SK-N-SH treated with all-trans-retinoic acid at 6 μM for 48 hours (cell line): ENCODE measurements at regions not wholly inside any gene's neighbourhood (a gene's known extent, or its start where the extent isn't known, plus 50 kb on each side); places are given as distances from the start of the nearest gene placed in this dataset.

ENCODE experiments used
- ARNTL ChIP-seq: fragments of 450-650 bp; formaldehyde crosslinking; IDR thresholded peaks from 2 replicates; pipeline ENCODE4 v1.5.0; 2020; ENCODE audit warnings: low read depth, mild to moderate bottlenecking, moderate library complexity, borderline replicate concordance
- GLIS3 ChIP-seq: fragments of 250-450 bp; sonication (Bioruptor Pico); IDR thresholded peaks from 2 replicates; pipeline ENCODE4 v1.5.0; 2020; ENCODE audit warnings: mild to moderate bottlenecking, moderate library complexity
- ISL1 ChIP-seq: fragments of 250-450 bp; sonication (Bioruptor Pico); IDR thresholded peaks from 2 replicates; pipeline ENCODE4 v2.1.2; 2022; ENCODE audit warnings: mild to moderate bottlenecking, moderate library complexity
- OSR1 ChIP-seq: fragments of 250-450 bp; sonication (Bioruptor Pico); IDR thresholded peaks from 2 replicates; pipeline ENCODE4 v1.8.0; 2022; ENCODE audit warnings: moderate library complexity, mild to moderate bottlenecking, inconsistent platforms
- RARB ChIP-seq: fragments of 250-450 bp; sonication (Bioruptor Pico); IDR thresholded peaks from 2 replicates; pipeline ENCODE4 v1.8.0; 2021; ENCODE audit warnings: mild to moderate bottlenecking, moderate library complexity
- SNAI2 ChIP-seq: fragments of 250-450 bp; sonication (Bioruptor Pico); IDR thresholded peaks from 2 replicates; pipeline ENCODE4 v1.5.0; 2020; ENCODE audit warnings: mild to moderate bottlenecking, moderate library complexity
- TOX ChIP-seq: fragments of 250-450 bp; sonication (Bioruptor Pico); IDR thresholded peaks from 2 replicates; pipeline ENCODE4 v1.8.0; 2021; ENCODE audit warnings: mild to moderate bottlenecking, moderate library complexity, borderline replicate concordance
- ZC3H10 ChIP-seq: fragments of 250-450 bp; sonication (Bioruptor Pico); IDR thresholded peaks from 2 replicates; pipeline ENCODE4 v1.5.1; 2021; ENCODE audit warnings: mild to moderate bottlenecking, moderate library complexity
- ZNF70 ChIP-seq: fragments of 450-650 bp; formaldehyde crosslinking; IDR thresholded peaks from 2 replicates; pipeline ENCODE4 v1.5.0; 2020; ENCODE audit warnings: mild to moderate bottlenecking, moderate library complexity
- TF ChIP-seq, protein P1 (sequence below): fragments of 250-450 bp; sonication (Bioruptor Pico); IDR thresholded peaks from 2 replicates; pipeline ENCODE4 v1.5.1; 2021; ENCODE audit warnings: mild to moderate bottlenecking, moderate library complexity
- TF ChIP-seq, protein P2 (sequence below): fragments of 250-450 bp; sonication (Bioruptor Pico); IDR thresholded peaks from 2 replicates; pipeline ENCODE4 v1.5.1; 2020; ENCODE audit warnings: low read depth, mild to moderate bottlenecking, moderate library complexity
- TF ChIP-seq, protein P3 (sequence below): fragments of 250-450 bp; sonication (Bioruptor Pico); IDR thresholded peaks from 2 replicates; pipeline ENCODE4 v1.8.0; 2021; ENCODE audit warnings: low read depth, mild to moderate bottlenecking, moderate library complexity, borderline replicate concordance

DNA sequence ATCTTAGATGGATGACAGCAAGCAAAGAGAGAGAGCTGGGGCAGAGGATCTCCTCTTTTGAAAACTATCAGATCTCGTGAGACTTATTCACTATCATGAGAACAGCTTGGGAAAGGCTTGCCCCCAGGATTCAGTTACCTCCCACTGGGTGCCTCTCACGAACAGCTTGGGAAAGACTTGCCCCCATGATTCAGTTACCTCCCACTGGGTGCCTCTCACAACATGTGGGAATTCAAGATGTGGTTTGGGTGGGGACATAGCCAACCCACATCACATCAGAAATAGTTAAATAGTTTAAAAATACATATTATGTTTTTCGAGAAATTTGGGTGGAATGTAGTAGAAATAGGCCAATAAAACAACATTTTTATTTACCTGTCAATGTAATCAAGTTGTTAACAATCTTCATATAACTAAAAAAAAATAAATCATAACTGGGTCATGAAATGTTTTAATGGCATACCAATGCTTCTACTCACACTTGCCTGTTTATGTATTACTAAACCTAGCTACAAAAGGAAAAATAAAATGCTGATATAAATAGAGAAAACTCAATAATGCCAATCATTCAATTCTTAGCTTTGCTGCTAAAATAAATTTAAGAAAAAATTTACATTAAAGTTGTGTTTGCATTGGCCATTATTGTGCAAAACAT, 608.9 kb downstream of the SUCLG1 start:
- TF ChIP-seq RARB (CRISPR knock-in tag) (no peak), ZNF70 (no peak), ISL1 (CRISPR knock-in tag) (no peak), GLIS3 (no peak), TOX (CRISPR knock-in tag) (no peak), SNAI2 (CRISPR knock-in tag) (no peak), OSR1 (no peak), ARNTL (CRISPR knock-in tag) (no peak), ZC3H10 (no peak)
- TF ChIP-seq, protein P1, sequence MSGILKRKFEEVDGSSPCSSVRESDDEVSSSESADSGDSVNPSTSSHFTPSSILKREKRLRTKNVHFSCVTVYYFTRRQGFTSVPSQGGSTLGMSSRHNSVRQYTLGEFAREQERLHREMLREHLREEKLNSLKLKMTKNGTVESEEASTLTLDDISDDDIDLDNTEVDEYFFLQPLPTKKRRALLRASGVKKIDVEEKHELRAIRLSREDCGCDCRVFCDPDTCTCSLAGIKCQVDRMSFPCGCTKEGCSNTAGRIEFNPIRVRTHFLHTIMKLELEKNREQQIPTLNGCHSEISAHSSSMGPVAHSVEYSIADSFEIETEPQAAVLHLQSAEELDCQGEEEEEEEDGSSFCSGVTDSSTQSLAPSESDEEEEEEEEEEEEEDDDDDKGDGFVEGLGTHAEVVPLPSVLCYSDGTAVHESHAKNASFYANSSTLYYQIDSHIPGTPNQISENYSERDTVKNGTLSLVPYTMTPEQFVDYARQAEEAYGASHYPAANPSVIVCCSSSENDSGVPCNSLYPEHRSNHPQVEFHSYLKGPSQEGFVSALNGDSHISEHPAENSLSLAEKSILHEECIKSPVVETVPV (CRISPR knock-in tag) = no peak
- TF ChIP-seq, protein P2, sequence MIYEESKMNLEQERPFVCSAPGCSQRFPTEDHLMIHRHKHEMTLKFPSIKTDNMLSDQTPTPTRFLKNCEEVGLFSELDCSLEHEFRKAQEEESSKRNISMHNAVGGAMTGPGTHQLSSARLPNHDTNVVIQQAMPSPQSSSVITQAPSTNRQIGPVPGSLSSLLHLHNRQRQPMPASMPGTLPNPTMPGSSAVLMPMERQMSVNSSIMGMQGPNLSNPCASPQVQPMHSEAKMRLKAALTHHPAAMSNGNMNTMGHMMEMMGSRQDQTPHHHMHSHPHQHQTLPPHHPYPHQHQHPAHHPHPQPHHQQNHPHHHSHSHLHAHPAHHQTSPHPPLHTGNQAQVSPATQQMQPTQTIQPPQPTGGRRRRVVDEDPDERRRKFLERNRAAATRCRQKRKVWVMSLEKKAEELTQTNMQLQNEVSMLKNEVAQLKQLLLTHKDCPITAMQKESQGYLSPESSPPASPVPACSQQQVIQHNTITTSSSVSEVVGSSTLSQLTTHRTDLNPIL (CRISPR knock-in tag) = no peak
- TF ChIP-seq, protein P3, sequence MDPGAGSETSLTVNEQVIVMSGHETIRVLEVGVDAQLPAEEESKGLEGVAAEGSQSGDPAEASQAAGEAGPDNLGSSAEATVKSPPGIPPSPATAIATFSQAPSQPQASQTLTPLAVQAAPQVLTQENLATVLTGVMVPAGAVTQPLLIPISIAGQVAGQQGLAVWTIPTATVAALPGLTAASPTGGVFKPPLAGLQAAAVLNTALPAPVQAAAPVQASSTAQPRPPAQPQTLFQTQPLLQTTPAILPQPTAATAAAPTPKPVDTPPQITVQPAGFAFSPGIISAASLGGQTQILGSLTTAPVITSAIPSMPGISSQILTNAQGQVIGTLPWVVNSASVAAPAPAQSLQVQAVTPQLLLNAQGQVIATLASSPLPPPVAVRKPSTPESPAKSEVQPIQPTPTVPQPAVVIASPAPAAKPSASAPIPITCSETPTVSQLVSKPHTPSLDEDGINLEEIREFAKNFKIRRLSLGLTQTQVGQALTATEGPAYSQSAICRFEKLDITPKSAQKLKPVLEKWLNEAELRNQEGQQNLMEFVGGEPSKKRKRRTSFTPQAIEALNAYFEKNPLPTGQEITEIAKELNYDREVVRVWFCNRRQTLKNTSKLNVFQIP (CRISPR knock-in tag) = no peak
